22Rv1 (cell line): ENCODE measurements at regions not wholly inside any gene's neighbourhood (a gene's known extent, or its start where the extent isn't known, plus 50 kb on each side); places are given as distances from the start of the nearest gene placed in this dataset.

ENCODE experiments used
- ZFX ChIP-seq: fragments of 450-650 bp; IDR thresholded peaks from 2 replicates; pipeline ENCODE4 v1.6.1; 2017; ENCODE audit warnings: antibody characterized with exemption, borderline replicate concordance
- TF ChIP-seq, protein P1 (sequence below): fragments of 450-650 bp; IDR thresholded peaks from 2 replicates; pipeline ENCODE4 v1.5.1; 2017; ENCODE audit warnings: mild to moderate bottlenecking

GRCh38 chr11:87957961-87958360 is 217.3 kb downstream of the RAB38 start:
- TF ChIP-seq, protein P1, sequence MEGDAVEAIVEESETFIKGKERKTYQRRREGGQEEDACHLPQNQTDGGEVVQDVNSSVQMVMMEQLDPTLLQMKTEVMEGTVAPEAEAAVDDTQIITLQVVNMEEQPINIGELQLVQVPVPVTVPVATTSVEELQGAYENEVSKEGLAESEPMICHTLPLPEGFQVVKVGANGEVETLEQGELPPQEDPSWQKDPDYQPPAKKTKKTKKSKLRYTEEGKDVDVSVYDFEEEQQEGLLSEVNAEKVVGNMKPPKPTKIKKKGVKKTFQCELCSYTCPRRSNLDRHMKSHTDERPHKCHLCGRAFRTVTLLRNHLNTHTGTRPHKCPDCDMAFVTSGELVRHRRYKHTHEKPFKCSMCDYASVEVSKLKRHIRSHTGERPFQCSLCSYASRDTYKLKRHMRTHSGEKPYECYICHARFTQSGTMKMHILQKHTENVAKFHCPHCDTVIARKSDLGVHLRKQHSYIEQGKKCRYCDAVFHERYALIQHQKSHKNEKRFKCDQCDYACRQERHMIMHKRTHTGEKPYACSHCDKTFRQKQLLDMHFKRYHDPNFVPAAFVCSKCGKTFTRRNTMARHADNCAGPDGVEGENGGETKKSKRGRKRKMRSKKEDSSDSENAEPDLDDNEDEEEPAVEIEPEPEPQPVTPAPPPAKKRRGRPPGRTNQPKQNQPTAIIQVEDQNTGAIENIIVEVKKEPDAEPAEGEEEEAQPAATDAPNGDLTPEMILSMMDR: no peak
- no peak for TF ChIP-seq ZFX
